Astrocyte of the cerebellum (primary cell): ENCODE measurements at regions not wholly inside any gene's neighbourhood (a gene's known extent, or its start where the extent isn't known, plus 50 kb on each side); places are given as distances from the start of the nearest gene placed in this dataset.

ENCODE experiments used
- DNase-seq: peaks from one replicate; pipeline ENCODE4 v3.0.0-alpha.2; 2011; ENCODE audit warnings: low read depth
- H3K4me3 ChIP-seq: 2 replicates; pipeline ENCODE4 v1.5.1; 2011; ENCODE audit warnings: mild to moderate bottlenecking, low read depth, low read length, moderate library complexity
- CTCF ChIP-seq: IDR thresholded peaks from 2 replicates; pipeline ENCODE4 v1.5.1; 2012; ENCODE audit warnings: low read length, low read depth, moderate library complexity, mild to moderate bottlenecking; ENCODE audit errors: missing control alignments
- in situ Hi-C: cut with HindIII; loops from 2 replicates; pipeline ENCODE4 v1.10.0; 2017; ENCODE audit warnings: low sequenced_read_pairs

GRCh38 chr14:101490771-101491170 lies 70.5 kb upstream of the DIO3 start:
- no peak for DNase-seq
- no peak overlapping the region for H3K4me3 ChIP-seq
- in situ Hi-C loops, result no loop called here
- TF ChIP-seq CTCF, result no peak

- H3K4me3 ChIP-seq, result no peak overlapping the region
- DNase-seq, result no peak
- no peak for TF ChIP-seq CTCF
- in situ Hi-C loops, result no loop called here
These were observed 69.5 kb upstream of the DIO3 start for GRCh38 chr14:101491841-101492240.

GRCh38 chr14:101492716-101493115 lies 68.6 kb upstream of the DIO3 start:
- TF ChIP-seq CTCF, result no peak
- no peak overlapping the region for H3K4me3 ChIP-seq
- in situ Hi-C loops, result no loop called here
- DNase-seq, result no peak

GRCh38 chr14:101494826-101495225 lies 66.5 kb upstream of the DIO3 start:
- DNase-seq, result no peak
- no peak for TF ChIP-seq CTCF
- no peak overlapping the region for H3K4me3 ChIP-seq
- in situ Hi-C loops, result no loop called here

DNA sequence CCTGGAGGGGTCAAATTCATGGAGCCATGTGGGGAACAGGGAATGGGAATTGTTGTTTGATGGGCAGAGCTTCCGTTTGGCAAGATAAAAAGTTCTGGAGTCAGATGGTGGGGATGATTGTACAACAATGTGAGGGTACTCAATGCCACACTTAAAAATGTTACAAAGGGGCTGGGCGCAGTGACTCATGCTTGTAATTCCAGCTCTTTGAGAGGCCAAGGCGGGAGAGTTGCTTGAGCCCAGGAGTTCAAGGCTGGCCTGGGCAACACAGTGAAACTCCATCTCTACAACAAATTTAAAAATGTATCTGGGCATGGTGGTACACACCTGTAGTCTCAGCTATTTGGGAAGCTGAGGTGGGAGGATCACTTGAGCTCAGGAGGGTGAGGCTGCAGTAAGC lies 66.0 kb upstream of the DIO3 start:
- no peak overlapping the region for H3K4me3 ChIP-seq
- TF ChIP-seq CTCF, result no peak
- in situ Hi-C loops, result no loop called here

DNA sequence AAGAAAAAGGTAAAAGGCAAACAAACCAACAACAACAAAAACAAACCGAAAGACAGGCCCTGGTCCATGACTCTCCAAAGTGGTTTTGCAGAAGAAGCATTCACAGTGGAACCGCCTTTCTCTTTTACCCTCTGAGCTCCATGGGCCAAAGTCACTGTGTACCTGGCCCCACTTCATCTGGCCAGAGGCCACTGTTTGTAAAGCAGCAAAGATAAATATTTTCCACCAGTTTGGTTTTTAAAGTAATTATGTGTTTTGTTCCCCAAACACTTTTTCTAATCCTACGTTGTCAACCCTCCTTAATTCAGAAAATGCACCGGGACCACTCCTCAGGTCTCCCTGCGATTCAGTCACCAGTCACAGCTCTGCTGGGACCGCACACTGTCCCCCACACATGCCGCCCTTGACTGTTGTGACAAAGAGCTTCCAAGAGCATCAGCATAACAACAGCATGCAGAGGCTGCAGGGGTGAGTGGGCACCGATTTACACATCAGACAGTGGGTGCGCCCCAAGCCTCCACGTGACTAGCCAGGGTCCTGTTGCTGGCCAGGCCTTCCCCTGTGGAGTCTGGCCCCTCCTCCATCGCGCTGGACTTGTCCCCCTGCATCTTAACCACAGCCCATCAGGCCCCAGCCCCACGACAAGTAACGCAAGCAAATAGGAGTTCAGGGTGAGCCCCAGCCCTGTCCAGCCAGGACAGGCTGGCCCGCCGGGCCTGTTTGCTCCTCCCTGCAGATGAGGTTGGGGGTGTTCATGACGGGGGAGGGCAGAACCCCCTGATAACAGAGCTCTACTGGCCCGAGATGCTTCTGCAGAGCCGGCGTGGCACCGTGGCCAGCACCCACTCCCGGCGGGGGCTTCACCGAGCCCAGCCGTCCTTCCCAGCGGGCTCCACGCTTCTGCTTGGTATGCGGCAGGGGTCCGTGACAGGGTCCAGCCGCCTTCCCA lies 65.2 kb upstream of the DIO3 start:
- in situ Hi-C loops, result no loop called here
- no peak for DNase-seq
- H3K4me3 ChIP-seq, result no peak overlapping the region
- no peak for TF ChIP-seq CTCF

More for the DNA sequence above, 66.0 kb upstream of the DIO3 start:
- DNase-seq, result no peak
